ENCODE measurements at regions not wholly inside any gene's neighbourhood (a gene's known extent, or its start where the extent isn't known, plus 50 kb on each side); places are given as distances from the start of the nearest gene placed in this dataset.
"Not testable (repeated sequence)": the region's sequence is repeated elsewhere in the genome, so short reads cannot be mapped to it uniquely, and the experiment has no call there.

DNA sequence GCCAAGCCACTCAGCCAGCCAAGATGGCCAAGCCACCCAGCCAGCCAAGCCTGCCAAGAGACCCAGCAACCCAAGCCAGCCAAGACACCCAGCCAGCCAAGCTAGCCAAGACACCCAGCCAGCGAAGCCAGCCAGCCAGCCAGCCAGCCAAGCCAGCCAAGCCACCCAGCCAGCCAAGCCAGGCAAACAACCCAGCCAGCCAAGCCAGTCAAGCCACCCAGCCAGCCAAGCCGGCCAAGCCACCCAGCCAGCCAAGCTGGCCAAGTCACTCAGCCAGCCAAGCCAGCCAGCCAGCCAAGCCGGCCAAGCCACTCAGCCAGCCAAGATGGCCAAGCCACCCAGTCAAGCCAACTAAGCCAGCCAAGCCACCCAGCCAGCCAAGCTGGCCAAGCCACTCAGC, 337.5 kb upstream of the PLGLB2 start:
- not testable (repeated sequence) for DNase-seq (ENCODE audit: low spot score)

DNA sequence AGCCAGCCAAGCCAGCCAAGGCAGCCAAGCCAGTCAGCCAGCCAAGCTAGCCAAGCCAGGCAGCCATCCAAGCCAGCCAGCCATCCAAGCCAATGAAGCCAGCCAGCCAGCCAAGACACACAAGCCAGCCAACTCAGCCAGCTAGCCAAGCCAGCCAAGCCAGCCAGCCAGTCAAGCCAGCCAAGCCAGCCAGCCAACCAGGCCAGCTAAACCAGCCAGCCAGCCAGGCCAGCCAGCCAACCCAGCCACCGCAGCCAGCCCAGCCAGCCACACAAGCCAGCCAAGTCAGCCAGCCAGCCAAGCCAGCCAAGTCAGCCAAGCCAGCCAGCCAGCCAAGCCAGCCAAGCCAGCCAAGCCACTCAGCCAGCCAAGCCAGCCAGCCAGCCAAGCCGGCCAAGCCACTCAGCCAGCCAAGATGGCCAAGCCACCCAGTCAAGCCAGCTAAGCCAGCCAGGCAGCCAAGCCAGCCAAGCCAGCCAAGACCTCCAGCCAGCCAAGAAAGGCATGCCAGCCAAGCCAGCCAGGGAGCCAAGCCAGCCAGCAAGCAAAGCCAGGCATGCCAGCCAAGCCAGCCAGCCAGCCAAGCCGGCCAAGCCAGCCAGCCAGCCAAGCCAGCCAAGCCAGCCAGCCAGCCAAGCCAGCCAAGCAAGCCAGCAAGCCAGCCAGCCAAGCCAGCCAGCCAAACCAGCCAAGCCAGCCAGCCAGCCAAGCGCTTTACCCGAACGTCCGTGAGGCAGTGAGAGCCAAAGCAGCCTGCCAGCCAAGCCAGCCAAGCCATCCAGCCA, 335.7 kb upstream of the PLGLB2 start:
- not testable (repeated sequence) for DNase-seq (ENCODE audit: low spot score)

DNA sequence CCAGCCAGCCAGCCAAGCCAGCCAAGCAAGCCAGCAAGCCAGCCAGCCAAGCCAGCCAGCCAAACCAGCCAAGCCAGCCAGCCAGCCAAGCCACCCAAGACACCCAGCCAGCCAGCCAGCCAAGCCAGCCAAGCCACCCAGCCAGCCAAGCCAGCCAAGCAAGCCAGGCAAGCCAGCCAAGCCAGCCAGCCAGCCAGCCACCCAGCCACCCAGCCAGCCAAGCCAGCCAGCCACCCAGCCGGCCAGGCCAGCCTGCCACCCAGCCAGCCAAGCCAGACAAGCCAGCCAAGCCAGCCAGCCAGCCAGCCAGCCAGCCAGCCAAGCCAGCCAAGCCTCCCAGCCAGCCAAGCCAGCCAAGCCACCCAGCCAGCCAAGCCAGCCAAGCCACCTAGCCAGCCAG, 333.6 kb upstream of the PLGLB2 start:
- not testable (repeated sequence) for DNase-seq (ENCODE audit: low spot score)

DNA sequence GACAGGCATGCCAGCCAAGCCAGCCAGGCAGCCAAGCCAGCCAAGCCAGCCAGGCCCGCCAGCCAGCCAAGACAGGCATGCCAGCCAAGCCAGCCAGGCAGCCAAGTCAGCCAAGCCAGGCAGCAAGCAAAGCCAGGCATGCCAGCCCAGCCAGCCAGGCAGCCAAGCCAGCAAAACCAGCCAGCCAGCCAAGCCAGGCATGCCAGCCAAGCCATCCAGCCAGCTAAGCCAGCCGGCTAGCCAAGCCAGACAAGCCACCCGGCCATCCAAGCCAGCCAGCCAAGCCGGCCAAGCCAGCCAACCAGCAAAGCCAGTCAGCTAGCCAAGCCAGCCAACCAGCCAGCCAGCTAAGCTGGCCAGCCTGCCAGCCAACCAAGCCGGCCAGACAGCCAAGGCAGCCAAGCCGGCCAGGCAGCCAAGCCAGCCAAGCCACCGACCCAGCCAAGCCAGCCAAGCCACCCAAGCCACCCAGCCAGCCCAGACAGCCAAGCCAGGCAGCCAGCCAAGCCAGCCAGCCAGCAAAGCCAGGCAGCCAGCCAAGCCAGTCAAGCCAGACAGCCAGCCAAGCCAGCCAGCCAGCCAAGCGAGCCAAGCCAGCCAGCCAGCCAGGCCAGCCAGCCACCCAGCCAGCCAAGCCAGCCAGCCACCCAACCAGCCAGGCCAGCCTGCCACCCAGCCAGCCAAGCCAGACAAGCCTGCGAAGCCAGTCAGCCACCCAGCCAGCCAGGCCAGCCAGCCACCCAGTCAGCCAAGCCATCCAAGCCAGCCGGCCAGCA, 332.9 kb upstream of the PLGLB2 start:
- not testable (repeated sequence) for DNase-seq (ENCODE audit: low spot score)

DNA sequence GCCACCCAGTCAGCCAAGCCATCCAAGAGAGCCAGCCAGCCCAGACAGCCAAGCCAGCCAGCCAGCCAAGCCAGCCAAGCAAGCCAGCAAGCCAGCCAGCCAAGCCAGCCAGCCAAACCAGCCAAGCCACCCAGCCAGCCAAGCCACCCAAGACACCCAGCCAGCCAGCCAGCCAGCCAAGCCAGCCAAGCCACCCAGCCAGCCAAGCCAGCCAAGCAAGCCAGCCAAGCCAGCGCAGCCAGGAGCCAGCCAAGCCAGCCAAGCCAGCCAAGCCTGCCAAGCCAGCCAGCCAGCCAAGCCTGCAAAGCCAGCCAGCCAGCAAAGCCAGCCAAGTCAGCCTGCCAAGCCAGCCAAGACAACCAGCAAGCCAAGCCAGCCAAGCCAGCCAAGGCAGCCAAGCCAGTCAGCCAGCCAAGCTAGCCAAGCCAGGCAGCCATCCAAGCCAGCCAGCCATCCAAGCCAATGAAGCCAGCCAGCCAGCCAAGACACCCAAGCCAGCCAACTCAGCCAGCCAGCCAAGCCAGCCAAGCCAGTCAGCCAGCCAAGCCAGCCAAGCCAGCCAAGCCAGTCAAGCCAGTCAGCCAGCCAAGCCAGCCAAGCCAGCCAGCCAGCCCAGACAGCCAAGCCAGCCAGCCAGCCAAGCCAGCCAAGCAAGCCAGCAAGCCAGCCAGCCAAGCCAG, 332.2 kb upstream of the PLGLB2 start:
- DNase-seq (ENCODE audit: low spot score), result not testable (repeated sequence)

DNA sequence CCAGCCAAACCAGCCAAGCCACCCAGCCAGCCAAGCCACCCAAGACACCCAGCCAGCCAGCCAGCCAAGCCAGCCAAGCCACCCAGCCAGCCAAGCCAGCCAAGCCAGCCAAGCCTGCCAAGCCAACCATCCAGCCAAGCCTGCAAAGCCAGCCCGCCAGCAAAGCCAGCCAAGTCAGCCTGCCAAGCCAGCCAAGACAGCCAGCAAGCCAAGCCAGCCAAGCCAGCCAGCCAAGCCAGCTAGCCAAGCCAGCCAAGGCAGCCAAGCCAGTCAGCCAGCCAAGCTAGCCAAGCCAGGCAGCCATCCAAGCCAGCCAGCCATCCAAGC, 331.7 kb upstream of the PLGLB2 start:
- not testable (repeated sequence) for DNase-seq (ENCODE audit: low spot score)

DNA sequence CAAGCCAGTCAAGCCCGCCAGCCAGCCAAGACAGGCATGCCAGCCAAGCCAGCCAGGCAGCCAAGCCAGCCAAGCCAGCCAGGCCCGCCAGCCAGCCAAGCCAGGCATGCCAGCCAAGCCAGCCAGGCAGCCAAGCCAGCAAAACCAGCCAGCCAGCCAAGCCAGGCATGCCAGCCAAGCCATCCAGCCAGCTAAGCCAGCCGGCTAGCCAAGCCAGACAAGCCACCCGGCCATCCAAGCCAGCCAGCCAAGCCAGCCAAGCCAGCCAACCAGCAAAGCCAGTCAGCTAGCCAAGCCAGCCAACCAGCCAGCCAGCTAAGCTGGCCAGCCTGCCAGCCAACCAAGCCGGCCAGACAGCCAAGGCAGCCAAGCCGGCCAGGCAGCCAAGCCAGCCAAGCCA, 330.7 kb upstream of the PLGLB2 start:
- DNase-seq (ENCODE audit: low spot score), result not testable (repeated sequence)

DNA sequence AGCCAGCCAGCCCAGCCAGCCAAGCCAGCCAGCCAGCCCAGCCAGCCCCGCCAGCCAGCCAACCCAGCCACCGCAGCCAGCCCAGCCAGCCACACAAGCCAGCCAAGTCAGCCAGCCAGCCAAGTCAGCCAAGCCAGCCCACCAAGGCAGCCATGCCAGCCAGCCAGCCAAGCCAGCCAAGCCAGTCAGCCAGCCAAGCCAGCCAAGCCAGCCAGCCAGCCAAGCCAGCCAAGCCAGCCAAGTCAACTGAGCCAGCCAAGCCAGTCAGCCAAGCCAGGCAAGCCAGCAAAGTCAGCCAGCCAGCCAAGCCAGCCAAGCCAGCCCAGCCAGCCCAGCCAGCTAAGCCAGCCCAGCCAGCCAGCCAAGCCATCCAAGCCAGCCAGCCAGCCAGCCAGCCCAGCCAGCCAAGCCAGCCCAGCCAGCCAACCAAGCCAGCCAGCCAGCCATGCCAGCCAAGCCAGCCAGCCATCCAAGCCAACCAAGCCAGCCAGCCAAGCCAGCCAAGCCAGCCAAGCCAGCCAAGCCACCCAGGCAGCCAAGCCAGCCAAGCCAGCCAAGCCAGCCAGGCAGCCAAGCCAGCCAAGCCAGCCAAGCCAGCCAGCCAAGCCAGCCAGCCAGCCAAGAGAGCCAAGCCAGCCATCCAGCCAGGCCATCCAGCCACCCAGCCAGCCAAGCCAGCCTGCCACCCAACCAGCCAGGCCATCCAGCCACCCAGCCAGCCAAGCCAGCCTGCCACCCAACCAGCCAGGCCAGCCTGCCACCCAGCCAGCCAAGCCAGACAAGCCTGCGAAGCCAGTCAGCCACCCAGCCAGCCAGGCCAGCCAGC, 329.9 kb upstream of the PLGLB2 start:
- DNase-seq (ENCODE audit: low spot score), result not testable (repeated sequence)

DNA sequence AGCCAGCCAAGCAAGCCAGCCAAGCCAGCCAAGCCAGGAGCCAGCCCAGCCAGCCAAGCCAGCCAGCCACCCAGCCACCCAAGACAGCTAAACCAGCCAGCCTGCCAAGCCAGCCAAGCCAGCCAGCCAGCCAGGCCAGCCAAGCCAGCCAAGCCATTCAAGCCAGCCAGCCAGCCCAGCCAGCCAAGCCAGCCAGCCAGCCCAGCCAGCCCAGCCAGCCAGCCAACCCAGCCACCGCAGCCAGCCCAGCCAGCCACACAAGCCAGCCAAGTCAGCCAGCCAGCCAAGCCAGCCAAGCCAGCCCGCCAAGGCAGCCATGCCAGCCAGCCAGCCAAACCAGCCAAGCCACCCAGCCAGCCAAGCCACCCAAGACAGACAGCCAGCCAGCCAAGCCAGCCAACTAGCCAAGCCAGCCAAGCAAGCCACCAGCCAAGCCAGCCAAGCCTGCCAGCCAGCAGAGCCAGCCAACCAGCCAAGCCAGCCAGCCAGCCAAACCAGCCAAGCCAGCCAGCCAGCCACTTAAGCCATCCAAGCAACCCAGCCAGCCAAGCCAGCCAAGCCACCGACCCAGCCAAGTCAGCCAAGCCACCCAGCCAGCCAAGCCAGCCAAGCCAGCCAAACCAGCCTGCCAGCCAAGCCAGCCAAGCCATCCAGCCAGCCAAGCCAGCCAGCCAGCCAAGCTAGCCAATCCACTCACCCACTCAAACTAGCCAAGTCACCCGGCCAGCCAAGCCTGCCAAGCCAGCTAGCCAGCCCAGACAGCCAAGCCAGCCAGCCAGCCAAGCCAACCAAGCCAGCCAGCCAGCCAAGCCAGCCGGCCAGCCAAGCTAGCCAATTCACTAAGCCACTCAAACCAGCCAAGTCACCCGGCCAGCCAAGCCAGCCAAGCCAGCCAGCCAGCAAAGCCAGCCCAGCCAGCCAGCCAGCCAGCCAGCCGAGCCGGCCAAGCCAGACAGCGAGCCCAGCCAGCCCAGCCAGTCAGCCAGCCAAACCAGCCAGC, 328.8 kb upstream of the PLGLB2 start:
- DNase-seq (ENCODE audit: low spot score), result not testable (repeated sequence)

DNA sequence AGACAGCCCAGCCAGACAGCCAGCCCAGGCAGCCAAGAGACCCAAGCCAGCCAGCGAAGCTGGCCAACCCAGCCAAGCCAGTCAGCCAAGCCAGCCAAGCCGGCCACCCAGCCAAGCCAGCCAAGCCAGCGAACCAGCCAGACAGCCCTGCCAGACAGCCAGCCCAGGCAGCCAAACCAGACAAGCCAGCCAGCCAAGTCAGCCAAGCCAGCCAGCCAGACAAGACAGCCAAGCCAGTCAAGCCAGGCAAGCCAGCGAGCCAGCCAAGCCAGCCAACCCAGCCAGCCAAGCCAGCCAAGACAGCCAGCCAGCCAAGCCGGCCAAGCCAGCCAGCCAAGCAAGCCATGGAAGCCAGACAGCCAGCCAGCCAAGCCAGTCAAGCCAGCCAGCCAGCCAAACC, 327.9 kb upstream of the PLGLB2 start:
- not testable (repeated sequence) for DNase-seq (ENCODE audit: low spot score)

DNA sequence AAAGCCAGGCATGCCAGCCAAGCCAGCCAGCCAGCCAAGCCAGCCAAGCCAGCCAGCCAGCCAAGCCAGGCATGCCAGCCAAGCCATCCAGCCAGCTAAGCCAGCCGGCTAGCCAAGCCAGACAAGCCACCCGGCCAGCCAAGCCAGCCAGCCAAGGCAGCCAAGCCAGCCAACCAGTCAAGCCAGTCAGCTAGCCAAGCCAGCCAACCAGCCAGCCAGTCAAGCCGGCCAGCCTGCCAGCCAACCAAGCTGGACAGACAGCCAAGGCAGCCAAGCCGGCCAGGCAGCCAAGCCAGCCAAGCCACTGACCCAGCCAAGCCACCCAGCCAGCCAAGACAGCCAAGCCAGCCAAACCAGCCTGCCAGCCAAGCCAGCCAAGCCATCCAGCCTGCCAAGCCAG, 326.9 kb upstream of the PLGLB2 start:
- not testable (repeated sequence) for DNase-seq (ENCODE audit: low spot score)

DNA sequence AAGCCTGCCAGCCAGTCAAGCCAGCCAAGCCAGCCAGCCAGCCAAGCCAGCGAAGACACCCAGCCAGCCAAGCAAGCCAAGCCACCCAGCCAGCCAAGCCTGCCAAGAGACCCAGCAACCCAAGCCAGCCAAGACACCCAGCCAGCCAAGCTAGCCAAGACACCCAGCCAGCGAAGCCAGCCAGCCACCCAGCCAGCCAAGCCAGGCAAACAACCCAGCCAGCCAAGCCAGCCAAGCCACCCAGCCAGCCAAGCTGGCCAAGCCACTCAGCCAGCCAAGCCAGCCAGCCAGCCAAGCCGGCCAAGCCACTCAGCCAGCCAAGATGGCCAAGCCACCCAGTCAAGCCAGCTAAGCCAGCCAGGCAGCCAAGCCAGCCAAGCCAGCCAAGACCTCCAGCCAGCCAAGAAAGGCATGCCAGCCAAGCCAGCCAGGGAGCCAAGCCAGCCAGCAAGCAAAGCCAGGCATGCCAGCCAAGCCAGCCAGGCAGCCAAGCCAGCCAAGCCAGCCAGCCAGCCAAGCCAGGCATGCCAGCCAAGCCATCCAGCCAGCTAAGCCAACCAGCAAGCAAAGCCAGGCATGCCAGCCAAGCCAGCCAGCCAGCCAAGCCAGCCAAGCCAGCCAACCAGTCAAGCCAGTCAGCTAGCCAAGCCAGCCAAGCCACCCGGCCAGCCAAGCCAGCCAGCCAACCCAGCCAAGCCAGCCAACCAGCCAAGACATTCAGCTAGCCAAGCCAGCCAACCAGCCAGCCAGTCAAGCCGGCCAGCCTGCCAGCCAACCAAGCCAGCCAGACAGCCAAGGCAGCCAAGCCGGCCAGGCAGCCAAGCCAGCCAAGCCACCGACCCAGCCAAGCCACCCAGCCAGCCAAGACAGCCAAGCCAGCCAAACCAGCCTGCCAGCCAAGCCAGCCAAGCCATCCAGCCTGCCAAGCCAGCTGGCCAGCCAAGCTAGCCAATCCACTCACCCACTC, 323.8 kb upstream of the PLGLB2 start:
- not testable (repeated sequence) for DNase-seq (ENCODE audit: low spot score)

DNA sequence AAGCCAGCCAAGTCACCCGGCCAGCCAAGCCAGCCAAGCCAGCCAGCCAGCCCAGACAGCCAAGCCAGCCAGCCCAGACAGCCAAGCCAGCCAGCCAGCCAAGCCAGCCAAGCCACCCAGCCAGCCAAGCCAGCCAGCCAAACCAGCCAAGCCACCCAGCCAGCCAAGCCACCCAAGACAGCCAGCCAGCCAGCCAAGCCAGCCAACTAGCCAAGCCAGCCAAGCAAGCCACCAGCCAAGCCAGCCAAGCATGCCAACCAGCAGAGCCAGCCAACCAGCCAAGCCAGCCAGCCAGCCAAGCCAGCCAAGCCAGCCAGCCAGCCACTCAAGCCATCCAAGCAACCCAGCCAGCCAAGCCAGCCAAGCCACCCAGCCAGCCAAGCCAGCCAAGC, 323.1 kb upstream of the PLGLB2 start:
- not testable (repeated sequence) for DNase-seq (ENCODE audit: low spot score)

DNA sequence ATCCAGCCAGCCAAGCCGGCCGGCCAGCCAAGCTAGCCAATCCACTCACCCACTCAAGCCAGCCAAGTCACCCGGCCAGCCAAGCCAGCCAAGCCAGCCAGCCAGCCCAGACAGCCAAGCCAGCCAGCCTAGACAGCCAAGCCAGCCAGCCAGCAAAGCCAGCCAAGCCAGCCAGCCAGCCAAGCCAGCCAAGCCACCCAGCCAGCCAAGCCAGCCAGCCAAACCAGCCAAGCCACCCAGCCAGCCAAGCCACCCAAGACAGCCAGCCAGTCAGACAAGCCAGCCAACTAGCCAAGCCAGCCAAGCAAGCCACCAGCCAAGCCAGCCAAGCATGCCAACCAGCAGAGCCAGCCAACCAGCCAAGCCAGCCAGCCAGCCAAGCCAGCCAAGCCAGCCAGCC, 322.7 kb upstream of the PLGLB2 start:
- DNase-seq (ENCODE audit: low spot score), result not testable (repeated sequence)

DNA sequence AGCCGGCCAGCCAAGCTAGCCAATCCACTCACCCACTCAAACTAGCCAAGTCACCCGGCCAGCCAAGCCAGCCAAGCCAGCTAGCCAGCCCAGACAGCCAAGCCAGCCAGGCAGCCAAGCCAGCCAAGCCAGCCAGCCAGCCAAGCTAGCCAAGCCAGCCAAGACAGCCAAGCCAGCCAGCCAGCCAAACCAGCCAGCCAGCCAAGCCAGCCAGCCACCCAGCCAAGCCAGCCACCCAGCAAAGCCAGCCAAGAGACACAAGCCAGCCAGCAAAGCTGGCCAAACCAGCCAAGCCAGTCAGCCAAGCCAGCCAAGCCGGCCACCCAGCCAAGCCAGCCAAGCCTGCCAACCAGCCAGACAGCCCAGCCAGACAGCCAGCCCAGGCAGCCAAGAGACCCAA, 322.2 kb upstream of the PLGLB2 start:
- not testable (repeated sequence) for DNase-seq (ENCODE audit: low spot score)

DNA sequence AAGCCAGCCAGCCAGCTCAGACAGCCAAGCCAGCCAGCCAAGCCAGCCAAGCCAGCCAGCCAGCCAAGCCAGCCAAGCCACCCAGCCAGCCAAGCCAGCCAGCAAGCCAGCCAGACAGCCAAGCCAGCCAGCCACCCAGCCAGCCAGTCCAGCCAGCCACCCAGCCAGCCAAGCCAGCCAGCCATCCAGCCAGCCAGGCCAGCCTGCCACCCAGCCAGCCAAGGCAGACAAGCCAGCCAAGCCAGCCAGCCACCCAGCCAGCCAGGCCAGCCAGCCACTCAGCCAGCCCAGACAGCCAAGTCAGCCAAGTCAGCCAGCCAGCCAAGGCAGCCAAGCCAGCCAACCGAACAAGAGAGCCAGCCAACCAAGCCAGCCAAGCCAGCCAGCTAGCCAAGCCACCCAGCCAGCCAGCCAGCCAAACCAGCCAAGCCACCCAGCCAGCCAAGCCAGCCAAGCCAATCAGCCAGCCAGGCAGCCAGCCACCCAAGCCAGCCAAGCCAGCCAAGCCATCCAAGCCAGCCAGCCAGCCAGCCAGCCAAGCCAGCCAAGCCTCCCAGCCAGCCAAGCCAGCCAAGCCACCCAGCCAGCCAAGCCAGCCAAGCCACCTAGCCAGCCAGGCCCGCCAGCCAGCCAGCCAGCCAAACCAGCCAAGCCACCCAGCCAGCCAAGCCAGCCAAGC, 319.3 kb upstream of the PLGLB2 start:
- not testable (repeated sequence) for DNase-seq (ENCODE audit: low spot score)

DNA sequence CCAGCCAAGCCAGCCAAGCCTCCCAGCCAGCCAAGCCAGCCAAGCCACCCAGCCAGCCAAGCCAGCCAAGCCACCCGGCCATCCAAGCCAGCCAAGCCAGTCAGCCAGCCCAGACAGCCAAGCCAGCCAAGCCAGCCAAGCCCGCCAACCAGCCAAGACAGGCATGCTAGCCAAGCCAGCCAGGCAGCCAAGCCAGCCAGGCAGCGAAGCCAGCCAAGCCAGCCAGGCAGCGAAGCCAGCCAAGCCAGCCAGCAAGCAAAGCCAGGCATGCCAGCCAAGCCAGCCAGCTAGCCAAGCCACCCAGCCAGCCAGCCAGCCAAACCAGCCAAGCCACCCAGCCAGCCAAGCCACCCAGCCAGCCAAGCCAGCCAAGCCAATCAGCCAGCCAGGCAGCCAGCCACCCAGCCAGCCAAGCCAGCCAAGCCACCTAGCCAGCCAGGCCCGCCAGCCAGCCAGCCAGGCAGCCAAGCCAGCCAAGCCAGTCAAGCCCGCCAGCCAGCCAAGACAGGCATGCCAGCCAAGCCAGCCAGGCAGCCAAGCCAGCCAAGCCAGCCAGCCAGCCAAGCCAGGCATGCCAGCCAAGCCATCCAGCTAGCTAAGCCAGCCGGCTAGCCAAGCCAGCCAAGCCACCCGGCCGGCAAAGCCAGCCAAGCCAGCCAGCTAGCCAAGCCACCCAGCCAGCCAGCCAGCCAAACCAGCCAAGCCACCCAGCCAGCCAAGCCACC, 318.5 kb upstream of the PLGLB2 start:
- DNase-seq (ENCODE audit: low spot score), result not testable (repeated sequence)

DNA sequence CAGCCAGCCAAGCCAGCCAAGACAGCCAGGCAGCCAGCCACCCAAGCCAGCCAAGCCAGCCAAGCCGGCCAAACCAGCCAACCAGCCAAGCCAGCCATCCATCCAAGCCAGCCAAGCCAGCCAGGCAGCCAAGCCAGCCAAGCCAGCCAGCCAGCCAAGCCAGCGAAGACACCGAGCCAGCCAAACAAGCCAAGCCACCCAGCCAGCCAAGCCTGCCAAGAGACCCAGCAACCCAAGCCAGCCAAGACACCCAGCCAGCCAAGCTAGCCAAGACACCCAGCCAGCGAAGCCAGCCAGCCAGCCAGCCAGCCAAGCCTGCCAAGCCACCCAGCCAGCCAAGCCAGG, 318.0 kb upstream of the PLGLB2 start:
- DNase-seq (ENCODE audit: low spot score), result not testable (repeated sequence)

Measured in HuH-7.5 (cell line).